Esophagus muscularis mucosa (tissue), 4 donors: ENCODE measurements at regions not wholly inside any gene's neighbourhood (a gene's known extent, or its start where the extent isn't known, plus 50 kb on each side); places are given as distances from the start of the nearest gene placed in this dataset.

Experiments
- DNase-seq: peaks from one replicate; pipeline ENCODE4 v3.0.0-alpha.2; 2017; ENCODE audit errors: extremely low spot score
- H3K27ac ChIP-seq, 4 donors: fragments of 200-600 bp; sonication (generic); replicated peaks in 1 of 4; 1 replicate in 3 of 4; 2 replicates in 1 of 4; pipeline ENCODE4 v1.5.1; 2016 to 2019; ENCODE audit warnings: mild to moderate bottlenecking in 1 of 4
- H3K27me3 ChIP-seq, 4 donors: fragments of 200-600 bp; sonication (generic); one replicate each; pipeline versions ENCODE4 v1.5.1 to v1.6.0; 2016 to 2019
- H3K36me3 ChIP-seq, 4 donors: fragments of 200-600 bp; sonication (generic); one replicate each; pipeline ENCODE4 v1.5.1; 2016 to 2019
- H3K4me1 ChIP-seq, 4 donors: fragments of 200-600 bp; sonication (generic); one replicate each; pipeline ENCODE4 v1.5.1; 2016 to 2019
- H3K4me3 ChIP-seq, 4 donors: fragments of 200-600 bp; sonication (generic); 1 replicate in 2 of 4; 2 replicates in 2 of 4; pipeline ENCODE4 v1.5.1; 2016 to 2019; ENCODE audit warnings: mild to moderate bottlenecking in 4 of 4, moderate library complexity in 1 of 4
- H3K9me3 ChIP-seq, 4 donors: fragments of 200-600 bp; sonication (generic); 1 replicate in 3 of 4; 2 replicates in 1 of 4; pipeline ENCODE4 v1.5.1; 2016 to 2019
- CTCF ChIP-seq, 3 experiments: fragments of 200-600 bp in 2 of 3; fragments of 450-650 bp in 1 of 3; sonication (generic) in 2 of 3; IDR thresholded peaks; one replicate each; pipeline ENCODE4 v1.5.1; 2017 to 2019; ENCODE audit warnings: antibody characterized with exemption in 3 of 3, mild to moderate bottlenecking in 2 of 3, moderate library complexity in 1 of 3
- EP300 ChIP-seq: sonication (generic); formaldehyde crosslinking; IDR thresholded peaks from one replicate; pipeline ENCODE4 v1.6.1; 2017; ENCODE audit warnings: antibody characterized with exemption
- POLR2A ChIP-seq: fragments of 450-650 bp; IDR thresholded peaks from one replicate; pipeline ENCODE4 v1.6.1; 2017; ENCODE audit warnings: antibody characterized with exemption, moderate library complexity, mild to moderate bottlenecking, low read depth
- POLR2AphosphoS5 ChIP-seq, 2 donors: sonication (generic); formaldehyde crosslinking; IDR thresholded peaks; one replicate each; pipeline ENCODE4 v1.6.1; 2017; ENCODE audit warnings: antibody characterized with exemption in 2 of 2
- WGBS: methylation state at CpG from one replicate; pipeline ENCODE4 v1.1.5; 2018; 5-methylcytosine and 5-hydroxymethylcytosine counted together
- intact Hi-C: fragments of 100-400 bp; cut with DNase I; formaldehyde crosslinking; loops from one replicate; pipeline ENCODE4 v1.15.1; 2023

GRCh38 chr20:60238992-60239660, 280.9 kb downstream of the CDH26 start:
- Histone ChIP-seq H3K4me3 (no peak overlapping the region), H3K4me1 (no peaks in the 10 kb centered on the region), H3K9me3 (no peaks in the 10 kb centered on the region), H3K27me3 (peaks cover 0 to 38% (median 0%) of the 10 kb centered on the region in 4 donors), H3K27ac (no peak overlapping the region), H3K36me3 (no peaks in the 10 kb centered on the region)
- no peak for TF ChIP-seq EP300
- TF ChIP-seq POLR2A: no peak
- no peak for TF ChIP-seq CTCF (IDR thresholded peaks at IDR 0.05)
- no peak for TF ChIP-seq POLR2AphosphoS5 (IDR thresholded peaks at IDR 0.05)
- DNase-seq: no peak
- intact Hi-C loops: no loop called here
- 75% methylated on average over 11 of the region's 11 CpGs for WGBS

DNA sequence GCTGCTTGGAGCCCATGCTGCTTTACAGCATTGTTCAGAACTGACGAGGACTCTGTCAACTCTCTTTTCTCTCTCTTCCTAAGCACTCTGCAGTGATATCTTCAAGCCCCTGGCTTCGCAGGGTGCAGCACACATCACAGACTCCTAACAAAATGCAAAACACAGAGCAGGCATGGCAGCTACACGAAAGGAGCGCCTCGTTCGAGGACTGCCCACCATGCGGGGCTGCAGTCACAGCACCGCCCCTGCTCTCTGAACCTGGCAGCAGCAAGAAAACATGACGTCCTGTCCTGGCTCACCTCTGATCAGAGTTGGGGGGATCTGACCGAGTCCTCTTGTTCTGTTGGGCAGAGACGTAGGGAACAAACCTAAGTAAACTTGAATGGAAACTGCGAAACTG, 281.7 kb downstream of the CDH26 start:
- Histone ChIP-seq H3K27me3 (peaks cover 0 to 38% (median 0%) of the 10 kb centered on the region in 4 donors), H3K36me3 (no peaks in the 10 kb centered on the region), H3K27ac (no peak overlapping the region), H3K9me3 (no peaks in the 10 kb centered on the region), H3K4me3 (no peak overlapping the region), H3K4me1 (no peaks in the 10 kb centered on the region)
- no peak for TF ChIP-seq EP300
- TF ChIP-seq POLR2A: no peak
- TF ChIP-seq CTCF (IDR thresholded peaks at IDR 0.05): no peak
- no peak for TF ChIP-seq POLR2AphosphoS5 (IDR thresholded peaks at IDR 0.05)
- intact Hi-C loops: no loop called here
- DNase-seq: no peak
- WGBS: 78% methylated on average over 12 of the region's 12 CpGs

- peaks cover 0 to 38% (median 0%) of the 10 kb centered on the region in 4 donors for H3K27me3 ChIP-seq
- no peak overlapping the region for H3K4me3 ChIP-seq
- TF ChIP-seq CTCF (IDR thresholded peaks at IDR 0.05) (no peak), POLR2AphosphoS5 (IDR thresholded peaks at IDR 0.05) (no peak), POLR2A (no peak), EP300 (no peak)
- no peaks in the 10 kb centered on the region for H3K4me1 ChIP-seq
- H3K27ac ChIP-seq: no peak overlapping the region
- WGBS: 67% methylated on average over 4 of the region's 7 CpGs
- intact Hi-C loops: no loop called here
- no peaks in the 10 kb centered on the region for H3K36me3 ChIP-seq
- no peak for DNase-seq
- no peaks in the 10 kb centered on the region for H3K9me3 ChIP-seq
These were observed 282.2 kb downstream of the CDH26 start for GRCh38 chr20:60240415-60240814.

DNA sequence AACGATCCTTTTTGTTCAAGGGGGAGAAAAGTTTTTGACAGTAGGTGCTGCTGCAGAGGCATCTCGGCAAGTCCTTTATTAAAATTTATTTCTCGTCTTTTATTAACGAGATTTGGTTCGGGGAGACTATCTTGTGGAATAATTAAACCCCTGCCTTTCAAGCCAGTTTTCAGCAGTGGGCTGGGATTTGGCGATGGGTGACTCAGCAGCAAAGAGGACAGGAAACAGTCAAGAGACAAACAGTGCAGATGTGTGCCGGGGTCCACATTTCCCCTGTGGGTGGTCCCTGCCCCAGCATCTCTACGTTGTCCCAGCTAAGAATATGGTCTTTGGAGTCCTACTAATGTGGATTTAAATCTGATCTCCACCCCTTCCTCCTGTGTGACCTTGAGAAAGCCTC, 282.8 kb downstream of the CDH26 start:
- peaks cover 0 to 35% (median 0%) of the 10 kb centered on the region in 4 donors for H3K27me3 ChIP-seq
- H3K4me1 ChIP-seq: no peaks in the 10 kb centered on the region
- intact Hi-C loops: no loop called here
- H3K27ac ChIP-seq: no peak overlapping the region
- no peaks in the 10 kb centered on the region for H3K36me3 ChIP-seq
- no peak for DNase-seq
- H3K9me3 ChIP-seq: no peaks in the 10 kb centered on the region
- WGBS: 71% methylated on average over 8 of the region's 8 CpGs
- TF ChIP-seq EP300: no peak
- TF ChIP-seq CTCF (IDR thresholded peaks at IDR 0.05): no peak
- no peak for TF ChIP-seq POLR2AphosphoS5 (IDR thresholded peaks at IDR 0.05)
- no peak for TF ChIP-seq POLR2A
- H3K4me3 ChIP-seq: no peak overlapping the region
